ENCODE measurements at regions not wholly inside any gene's neighbourhood (a gene's known extent, or its start where the extent isn't known, plus 50 kb on each side); places are given as distances from the start of the nearest gene placed in this dataset.

- no peak for ATAC-seq (ENCODE audit: poor library complexity)
- Mint-ChIP-seq H3K9me3 (no peaks in the 10 kb centered on the region), H3K27ac (no peak overlapping the region), H3K27me3 (peaks cover 13% of the 10 kb centered on the region), H3K4me1 (ENCODE audit: low read depth) (no peaks in the 10 kb centered on the region), H3K4me3 (no peak overlapping the region), H3K36me3 (ENCODE audit: low read depth) (no peaks in the 10 kb centered on the region)
- Histone ChIP-seq H3K9me3 (ENCODE audit: control insufficient read depth in 1 of 2, insufficient read depth in 1 of 2, low read length in 2 of 2) (peaks cover 0 to 7% of the 10 kb centered on the region in 2 experiments), H3K4me3 (ENCODE audit: low read length) (no peak overlapping the region), H3K27me3 (ENCODE audit: control insufficient read depth in 1 of 2, insufficient read depth in 2 of 2, low read length in 2 of 2) (peaks cover 0 to 2% of the 10 kb centered on the region in 2 experiments), H3K4me1 (ENCODE audit: insufficient read depth, low read length) (no peaks in the 10 kb centered on the region), H3K27ac (ENCODE audit: low read depth in 1 of 2, low read length in 2 of 2) (no peak overlapping the region), H3K36me3 (ENCODE audit: insufficient read depth, low read length) (no peaks in the 10 kb centered on the region)
- TF ChIP-seq CTCF (IDR thresholded peaks at IDR 0.05), result no peak
- ChIA-PET CTCF (no interaction called here), POLR2A (no interaction called here)
- no peak for DNase-seq
- intact Hi-C loops (cut with DNase I, micrococcal nuclease), result no loop called here
Measured at GRCh38 chr10:131750973-131751826, 149.6 kb upstream of the PPP2R2D start.

GRCh38 chr10:131751827-131752775 is 148.7 kb upstream of the PPP2R2D start:
- Mint-ChIP-seq H3K9me3 (no peaks in the 10 kb centered on the region), H3K36me3 (ENCODE audit: low read depth) (no peaks in the 10 kb centered on the region), H3K27me3 (peaks cover 9% of the 10 kb centered on the region), H3K4me1 (ENCODE audit: low read depth) (no peaks in the 10 kb centered on the region), H3K27ac (no peak overlapping the region), H3K4me3 (no peak overlapping the region)
- peaks cover 0 to 2% of the 10 kb centered on the region in 2 experiments for H3K27me3 ChIP-seq (ENCODE audit: control insufficient read depth in 1 of 2, insufficient read depth in 2 of 2, low read length in 2 of 2)
- H3K4me3 ChIP-seq (ENCODE audit: low read length), result no peak overlapping the region
- no peaks in the 10 kb centered on the region for H3K36me3 ChIP-seq (ENCODE audit: insufficient read depth, low read length)
- no peak for TF ChIP-seq CTCF (IDR thresholded peaks at IDR 0.05)
- DNase-seq (no peak), ATAC-seq (ENCODE audit: poor library complexity) (no peak)
- no peaks in the 10 kb centered on the region for H3K4me1 ChIP-seq (ENCODE audit: insufficient read depth, low read length)
- intact Hi-C loops (cut with DNase I, micrococcal nuclease), result no loop called here
- peaks cover 0 to 3% of the 10 kb centered on the region in 2 experiments for H3K9me3 ChIP-seq (ENCODE audit: control insufficient read depth in 1 of 2, insufficient read depth in 1 of 2, low read length in 2 of 2)
- H3K27ac ChIP-seq (ENCODE audit: low read depth in 1 of 2, low read length in 2 of 2), result no peak overlapping the region
- ChIA-PET POLR2A (no interaction called here), CTCF (no interaction called here)

GRCh38 chr10:131753336-131753735 is 147.5 kb upstream of the PPP2R2D start:
- H3K9me3 Mint-ChIP-seq, result no peaks in the 10 kb centered on the region
- no peak for TF ChIP-seq CTCF (IDR thresholded peaks at IDR 0.05)
- CTCF ChIA-PET, result no interaction called here
- ATAC-seq (ENCODE audit: poor library complexity), result no peak
- peaks cover 0 to 5% of the 10 kb centered on the region in 2 experiments for H3K9me3 ChIP-seq (ENCODE audit: control insufficient read depth in 1 of 2, insufficient read depth in 1 of 2, low read length in 2 of 2)
- H3K4me3 Mint-ChIP-seq, result no peak overlapping the region
- no peak overlapping the region for H3K27ac ChIP-seq (ENCODE audit: low read depth in 1 of 2, low read length in 2 of 2)
- no peak overlapping the region for H3K27ac Mint-ChIP-seq
- peaks cover 5% of the 10 kb centered on the region for H3K27me3 Mint-ChIP-seq
- no peaks in the 10 kb centered on the region for H3K4me1 ChIP-seq (ENCODE audit: insufficient read depth, low read length)
- peaks cover 0 to 2% of the 10 kb centered on the region in 2 experiments for H3K27me3 ChIP-seq (ENCODE audit: control insufficient read depth in 1 of 2, insufficient read depth in 2 of 2, low read length in 2 of 2)
- no peak for DNase-seq
- no peaks in the 10 kb centered on the region for H3K36me3 ChIP-seq (ENCODE audit: insufficient read depth, low read length)
- intact Hi-C loops (cut with DNase I, micrococcal nuclease), result no loop called here
- no peak overlapping the region for H3K4me3 ChIP-seq (ENCODE audit: low read length)
- no peaks in the 10 kb centered on the region for H3K4me1 Mint-ChIP-seq (ENCODE audit: low read depth)
- POLR2A ChIA-PET, result no interaction called here
- H3K36me3 Mint-ChIP-seq (ENCODE audit: low read depth), result no peaks in the 10 kb centered on the region
